ENCODE measurements at regions not wholly inside any gene's neighbourhood (a gene's known extent, or its start where the extent isn't known, plus 50 kb on each side); places are given as distances from the start of the nearest gene placed in this dataset.
A peak's percentile ranks its signal among the peaks of the same experiment; 100 is the strongest.

- DNase-seq, result no peak
Observed at GRCh38 chr4:41390661-41391060, 133.9 kb downstream of the UCHL1 start.

GRCh38 chr4:41391271-41391670 lies 134.5 kb downstream of the UCHL1 start:
- DNase-seq, result no peak

GRCh38 chr4:41394481-41394894 lies 137.8 kb downstream of the UCHL1 start:
- DNase-seq, result no peak

- no peak for DNase-seq
Observed at GRCh38 chr4:41396214-41396613, 139.5 kb downstream of the UCHL1 start.

- DNase-seq, result no peak
Observed at GRCh38 chr4:41396869-41397268, 140.1 kb downstream of the UCHL1 start.

GRCh38 chr4:41399231-41399630 lies 138.7 kb upstream of the LIMCH1 start:
- DNase-seq, result no peak

GRCh38 chr4:41400296-41400695 lies 137.7 kb upstream of the LIMCH1 start:
- DNase-seq, result no peak

- DNase-seq, result no peak
Observed at GRCh38 chr4:41405464-41406112, 132.4 kb upstream of the LIMCH1 start.

GRCh38 chr4:41406113-41406516 lies 131.8 kb upstream of the LIMCH1 start:
- no peak for DNase-seq

GRCh38 chr4:41408150-41408549 lies 129.8 kb upstream of the LIMCH1 start:
- no peak for DNase-seq

- DNase-seq, result no peak
Observed at GRCh38 chr4:41408859-41409593, 128.9 kb upstream of the LIMCH1 start.

GRCh38 chr4:41409594-41409895 lies 128.4 kb upstream of the LIMCH1 start:
- no peak for DNase-seq

GRCh38 chr4:41410049-41410448 lies 127.9 kb upstream of the LIMCH1 start:
- DNase-seq, result no peak

- no peak for DNase-seq
Observed at GRCh38 chr4:41413670-41414411, 124.1 kb upstream of the LIMCH1 start.

- no peak for DNase-seq
Observed at GRCh38 chr4:41414412-41414779, 123.6 kb upstream of the LIMCH1 start.

- no peak for DNase-seq
Observed at GRCh38 chr4:41418444-41418843, 119.5 kb upstream of the LIMCH1 start.

- no peak for DNase-seq
Observed at GRCh38 chr4:41420541-41420940, 117.4 kb upstream of the LIMCH1 start.

- no peak for DNase-seq
Observed at GRCh38 chr4:41423117-41423516, 114.8 kb upstream of the LIMCH1 start.

- DNase-seq, result no peak
Observed at GRCh38 chr4:41424522-41424921, 113.4 kb upstream of the LIMCH1 start.

GRCh38 chr4:41425650-41426049 lies 112.3 kb upstream of the LIMCH1 start:
- DNase-seq, result no peak

GRCh38 chr4:41426539-41426938 lies 111.4 kb upstream of the LIMCH1 start:
- no peak for DNase-seq

GRCh38 chr4:41427306-41427882 lies 110.6 kb upstream of the LIMCH1 start:
- peak; percentile 53 for DNase-seq

GRCh38 chr4:41427931-41428600 lies 109.9 kb upstream of the LIMCH1 start:
- no peak for DNase-seq
